ENCODE measurements at regions not wholly inside any gene's neighbourhood (a gene's known extent, or its start where the extent isn't known, plus 50 kb on each side); places are given as distances from the start of the nearest gene placed in this dataset.

GRCh38 chr6:147639279-147639678, 130.8 kb downstream of the SAMD5 start:
- Histone ChIP-seq H4K91ac (replicated peaks; ENCODE audit: insufficient read length, low read length) (no peak overlapping the region), H2BK12ac (ENCODE audit: low read depth, low read length) (no peak overlapping the region), H3K9me3 (ENCODE audit: insufficient read depth in 2 of 2, low read depth in 1 of 2, low read length in 1 of 2) (no peaks in the 10 kb centered on the region; a peak in 1 of 4 replicates), H3K27me3 (replicated peaks in 1 of 4; ENCODE audit: control insufficient read depth in 3 of 4, extremely low read depth in 1 of 4, insufficient read depth in 3 of 4, low read length in 3 of 4) (no peaks in the 10 kb centered on the region), H3K79me2 (ENCODE audit: control insufficient read depth in 1 of 2, insufficient read depth in 2 of 2, low read length in 2 of 2) (no peaks in the 10 kb centered on the region), H3K14ac (ENCODE audit: insufficient read length) (no peak overlapping the region), H4K5ac (ENCODE audit: insufficient read length, low read depth, low read length) (no peak overlapping the region), H2BK15ac (ENCODE audit: low read length) (no peak overlapping the region), H2AFZ (ENCODE audit: low read length) (no peak overlapping the region), H3K18ac (ENCODE audit: extremely low read depth, low read length) (no peak overlapping the region), H3K56ac (replicated peaks; ENCODE audit: insufficient read length, low read depth, low read length) (no peak overlapping the region), H2BK20ac (ENCODE audit: low read length) (no peak overlapping the region), H3K23ac (ENCODE audit: insufficient read length) (no peak overlapping the region), H3K79me1 (ENCODE audit: low read depth, low read length) (no peaks in the 10 kb centered on the region), H4K20me1 (replicated peaks in 1 of 2; ENCODE audit: control insufficient read depth in 1 of 2, insufficient read depth in 2 of 2, low read length in 2 of 2) (no peaks in the 10 kb centered on the region), H3K9ac (replicated peaks in 1 of 4; ENCODE audit: extremely low read depth in 1 of 4, low read depth in 3 of 4, low read length in 3 of 4) (no peak overlapping the region), H2BK120ac (replicated peaks; ENCODE audit: low read depth, low read length) (no peak overlapping the region), H3K4ac (replicated peaks; ENCODE audit: insufficient read length, low read depth, low read length) (no peak overlapping the region), H3K36me3 (ENCODE audit: control insufficient read depth in 2 of 4, insufficient read depth in 4 of 4, low read length in 3 of 4) (no peaks in the 10 kb centered on the region), H4K8ac (ENCODE audit: extremely low read depth, insufficient read depth, low read length) (no peak overlapping the region), H3K27ac (ENCODE audit: low read depth, low read length) (no peak overlapping the region), H3K4me2 (ENCODE audit: insufficient read depth in 1 of 2, low read depth in 2 of 2, low read length in 2 of 2) (no peak overlapping the region), H3K4me1 (replicated peaks in 1 of 4; ENCODE audit: control insufficient read depth in 3 of 4, insufficient read depth in 4 of 4, low read length in 3 of 4) (no peaks in the 10 kb centered on the region), H3K4me3 (ENCODE audit: extremely low read depth in 1 of 4, insufficient read depth in 2 of 4, low read depth in 3 of 4, low read length in 4 of 4) (no peak overlapping the region), H2AK5ac (ENCODE audit: low read depth, low read length) (no peak overlapping the region), H3K23me2 (ENCODE audit: low read depth, low read length) (no peaks in the 10 kb centered on the region), H2BK5ac (ENCODE audit: low read depth, low read length) (no peak overlapping the region)
- FAIRE-seq (no peak), DNase-seq (ENCODE audit: low read depth in 1 of 2, low spot score in 2 of 2) (no peak)
- ChIA-PET POLR2A (ENCODE audit: partially characterized antibody) (no interaction called here), CTCF (ENCODE audit: partially characterized antibody) (interaction anchor here (0.7 kb wide), 1 partner anchor 8 kb away, joined by 3 read pairs; no protein-coding TSS in a partner anchor)
- 96% methylated on average over 3 of the region's 3 CpGs; no CpG with 5 or more reads in 1 of the 2 experiments for WGBS, 2 experiments (ENCODE audit: extremely low coverage in 1 of 2, insufficient coverage in 1 of 2, insufficient read length in 1 of 2, insufficient replicate concordance in 2 of 2, low coverage in 1 of 2, low lambda C conversion rate in 2 of 2, missing lambda C conversion rate in 1 of 2)
- TF ChIP-seq SAP30 (IDR thresholded peaks at IDR 0.05; ENCODE audit: insufficient read depth, insufficient replicate concordance, low read length) (no peak), RAD21 (IDR thresholded peaks at IDR 0.05 in 1 of 2, conservative IDR thresholded peaks at IDR 0.05 in 1 of 2; ENCODE audit: low read depth in 2 of 2, low read length in 2 of 2) (no peak), SIRT6 (IDR thresholded peaks at IDR 0.05; ENCODE audit: low read length) (no peak), CHD2 (IDR thresholded peaks at IDR 0.05; ENCODE audit: low read length) (no peak), CTBP2 (IDR thresholded peaks at IDR 0.05; ENCODE audit: borderline replicate concordance, insufficient read depth, insufficient read length, low read length) (no peak), USF2 (IDR thresholded peaks at IDR 0.05; ENCODE audit: low read length) (no peak), CBX5 (IDR thresholded peaks at IDR 0.05; ENCODE audit: low read depth, low read length) (no peak), RBBP5 (IDR thresholded peaks at IDR 0.05; ENCODE audit: borderline replicate concordance, low read depth, low read length) (no peak), E2F6 (IDR thresholded peaks at IDR 0.05) (no peak), SP2 (IDR thresholded peaks at IDR 0.05; ENCODE audit: low read length) (no peak), ASH2L (IDR thresholded peaks at IDR 0.05; ENCODE audit: low read length) (no peak), TAF1 (IDR thresholded peaks at IDR 0.05; ENCODE audit: low read depth, low read length) (no peak), NANOG (IDR thresholded peaks at IDR 0.05; ENCODE audit: insufficient read depth, low read depth, low read length, poor library complexity, severe bottlenecking) (no peak)

All from H1 (cell line).